Psoas muscle (tissue), 7 donors: ENCODE measurements at regions not wholly inside any gene's neighbourhood (a gene's known extent, or its start where the extent isn't known, plus 50 kb on each side); places are given as distances from the start of the nearest gene placed in this dataset.

Source experiments
- ATAC-seq, 4 donors: fragments of 200-7000 bp; cut with Tn5 transposase; one replicate each; pipeline ENCODE4 v1.9.1; 2020; ENCODE audit warnings: moderate library complexity in 3 of 4, mild to moderate bottlenecking in 2 of 4
- DNase-seq, 2 donors: peaks; one replicate each; pipeline ENCODE4 v3.0.0-alpha.2; 2020
- H3K27ac ChIP-seq: fragments of 200-600 bp; one replicate; pipeline ENCODE4 v1.8.0; 2022
- H3K27me3 ChIP-seq, 3 donors: fragments of 200-600 bp in 1 of 3; one replicate each; pipeline versions ENCODE4 v1.6.1 to v1.8.0; 2013 to 2022; ENCODE audit warnings: low read length in 2 of 3, mild to moderate bottlenecking in 2 of 3, moderate library complexity in 1 of 3; ENCODE audit not compliant: insufficient read depth in 3 of 3
- H3K36me3 ChIP-seq, 2 donors: fragments of 200-600 bp in 1 of 2; one replicate each; pipeline versions ENCODE4 v1.6.1 to v1.8.0; 2013 to 2022; ENCODE audit warnings: low read depth in 1 of 2, mild to moderate bottlenecking in 1 of 2, moderate library complexity in 1 of 2; ENCODE audit not compliant: insufficient read depth in 1 of 2
- H3K4me1 ChIP-seq: fragments of 200-600 bp; one replicate; pipeline ENCODE4 v1.8.0; 2022
- H3K4me3 ChIP-seq: fragments of 200-600 bp; one replicate; pipeline ENCODE4 v1.8.0; 2022; ENCODE audit warnings: mild to moderate bottlenecking
- H3K9me3 ChIP-seq: fragments of 200-600 bp; one replicate; pipeline ENCODE4 v1.8.0; 2022
- WGBS, 3 donors: extraction: QIAGEN DNeasy Blood & Tissue Kit; methylation state at CpG; one replicate each; pipeline versions ENCODE4 v1.1.6 to v1.1.7; 2013; 5-methylcytosine and 5-hydroxymethylcytosine counted together
- intact Hi-C, 2 donors: fragments of 100-400 bp; cut with DNase I; formaldehyde crosslinking; loops; one replicate each; pipeline versions ENCODE4 v1.11.0 to v1.14.2; 2022
- TF ChIP-seq, protein P1 (sequence below): fragments of 200-600 bp; IDR thresholded peaks from one replicate; pipeline ENCODE4 v1.8.0; 2022; ENCODE audit warnings: antibody characterized with exemption
- donor health status: healthy with polysubstance abuse.
- donor health status: DM: no; HTN: no; CAD: no; lungs with moderate emphysema.
- donor health status: Bipolar disorder and iron deficiency.
- donor health status: healthy.
- donor health status: DM: yes; HTN: yes; CAD: no.
- donor health status: DM: no; HTN: no; CAD: no.
- donor health status: DM: yes; HTN: yes; CAD: no.

DNA sequence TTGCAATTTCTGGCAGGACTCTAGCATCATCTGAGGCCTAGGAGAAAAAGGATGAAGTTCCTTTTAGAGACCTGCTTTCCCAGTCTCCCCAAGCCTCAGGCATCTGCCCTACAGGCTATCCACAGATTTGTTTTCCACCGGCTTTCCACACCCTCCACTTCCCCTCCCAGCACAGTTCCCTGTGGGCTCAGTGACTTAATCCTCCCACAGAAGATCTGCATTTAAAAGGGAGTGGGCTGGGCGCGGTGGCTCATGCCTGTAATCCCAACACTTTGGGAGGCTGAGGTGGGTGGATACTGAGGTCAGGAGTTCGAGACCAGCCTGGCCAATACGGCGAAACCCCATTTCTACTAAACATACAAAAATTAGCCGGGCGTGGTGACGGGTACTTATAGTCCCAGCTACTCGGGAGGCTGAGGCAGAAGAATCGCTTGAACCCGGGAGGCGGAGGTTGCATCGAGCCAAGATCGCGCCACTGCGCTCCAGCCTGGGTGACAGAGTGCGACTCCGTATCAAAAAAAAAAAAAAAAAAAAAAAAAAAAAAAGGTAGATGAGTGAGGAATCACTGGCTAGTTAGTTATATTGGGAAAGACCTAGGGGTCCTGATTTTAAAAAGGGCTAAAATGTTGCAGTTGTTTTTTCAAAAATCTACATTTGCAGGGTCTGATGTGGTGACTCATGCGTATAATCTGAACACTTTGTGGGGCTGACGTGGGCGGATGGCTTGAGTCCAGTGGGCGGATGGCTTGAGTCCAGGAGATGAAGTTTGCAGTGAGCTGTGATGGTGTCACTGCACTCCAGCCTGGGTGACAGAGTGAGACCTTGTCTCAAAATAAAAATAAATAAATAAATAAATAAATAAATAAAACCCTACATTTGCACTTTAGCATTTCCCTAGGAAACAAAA lies 119.5 kb downstream of the BAMBI start:
- H3K27ac ChIP-seq = no peak overlapping the region

DNA sequence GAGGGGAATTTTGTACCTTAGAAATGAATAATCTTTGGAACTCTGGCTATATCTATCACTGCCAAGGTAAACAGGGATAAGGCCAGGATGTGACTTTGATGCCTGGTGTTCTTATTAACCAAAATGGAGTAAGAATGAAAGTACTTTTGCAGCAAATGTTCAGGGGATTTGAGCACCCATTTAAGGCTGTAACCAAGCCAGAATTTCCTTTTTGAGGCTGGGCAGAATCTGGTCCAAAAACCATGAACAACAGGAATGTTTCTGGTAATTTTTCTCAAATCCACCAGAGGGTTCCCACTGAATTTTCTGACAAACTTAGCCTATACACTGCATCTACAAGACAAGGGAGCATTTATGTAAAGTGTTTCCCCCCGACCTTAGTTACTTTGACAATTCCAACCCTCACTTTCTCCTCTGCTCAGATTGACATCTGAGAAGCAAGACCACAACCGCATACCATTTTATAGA lies 120.6 kb downstream of the BAMBI start:
- 42 to 49% (median 46%) methylated on average over 2 of the region's 2 CpGs for WGBS, 3 donors
- Histone ChIP-seq H3K9me3 (no peaks in the 10 kb centered on the region), H3K4me1 (no peaks in the 10 kb centered on the region), H3K27ac (no peak overlapping the region), H3K27me3 (no peaks in the 10 kb centered on the region), H3K36me3 (no peaks in the 10 kb centered on the region), H3K4me3 (no peak overlapping the region)
- DNase-seq = no peak
- no peak for ATAC-seq
- TF ChIP-seq, protein P1, sequence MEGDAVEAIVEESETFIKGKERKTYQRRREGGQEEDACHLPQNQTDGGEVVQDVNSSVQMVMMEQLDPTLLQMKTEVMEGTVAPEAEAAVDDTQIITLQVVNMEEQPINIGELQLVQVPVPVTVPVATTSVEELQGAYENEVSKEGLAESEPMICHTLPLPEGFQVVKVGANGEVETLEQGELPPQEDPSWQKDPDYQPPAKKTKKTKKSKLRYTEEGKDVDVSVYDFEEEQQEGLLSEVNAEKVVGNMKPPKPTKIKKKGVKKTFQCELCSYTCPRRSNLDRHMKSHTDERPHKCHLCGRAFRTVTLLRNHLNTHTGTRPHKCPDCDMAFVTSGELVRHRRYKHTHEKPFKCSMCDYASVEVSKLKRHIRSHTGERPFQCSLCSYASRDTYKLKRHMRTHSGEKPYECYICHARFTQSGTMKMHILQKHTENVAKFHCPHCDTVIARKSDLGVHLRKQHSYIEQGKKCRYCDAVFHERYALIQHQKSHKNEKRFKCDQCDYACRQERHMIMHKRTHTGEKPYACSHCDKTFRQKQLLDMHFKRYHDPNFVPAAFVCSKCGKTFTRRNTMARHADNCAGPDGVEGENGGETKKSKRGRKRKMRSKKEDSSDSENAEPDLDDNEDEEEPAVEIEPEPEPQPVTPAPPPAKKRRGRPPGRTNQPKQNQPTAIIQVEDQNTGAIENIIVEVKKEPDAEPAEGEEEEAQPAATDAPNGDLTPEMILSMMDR = no peak
- intact Hi-C loops = no loop called here

More for the DNA sequence above, 119.5 kb downstream of the BAMBI start:
- Histone ChIP-seq H3K9me3 (no peaks in the 10 kb centered on the region), H3K36me3 (no peaks in the 10 kb centered on the region), H3K4me1 (no peaks in the 10 kb centered on the region), H3K4me3 (no peak overlapping the region), H3K27me3 (no peaks in the 10 kb centered on the region)
- DNase-seq = peak; percentile 44 to 59
- WGBS, 3 donors = 81 to 87% (median 84%) methylated on average over 23 of the region's 23 CpGs
- TF ChIP-seq, protein P1 = no peak
- intact Hi-C loops = no loop called here
- ATAC-seq = no peak

DNA sequence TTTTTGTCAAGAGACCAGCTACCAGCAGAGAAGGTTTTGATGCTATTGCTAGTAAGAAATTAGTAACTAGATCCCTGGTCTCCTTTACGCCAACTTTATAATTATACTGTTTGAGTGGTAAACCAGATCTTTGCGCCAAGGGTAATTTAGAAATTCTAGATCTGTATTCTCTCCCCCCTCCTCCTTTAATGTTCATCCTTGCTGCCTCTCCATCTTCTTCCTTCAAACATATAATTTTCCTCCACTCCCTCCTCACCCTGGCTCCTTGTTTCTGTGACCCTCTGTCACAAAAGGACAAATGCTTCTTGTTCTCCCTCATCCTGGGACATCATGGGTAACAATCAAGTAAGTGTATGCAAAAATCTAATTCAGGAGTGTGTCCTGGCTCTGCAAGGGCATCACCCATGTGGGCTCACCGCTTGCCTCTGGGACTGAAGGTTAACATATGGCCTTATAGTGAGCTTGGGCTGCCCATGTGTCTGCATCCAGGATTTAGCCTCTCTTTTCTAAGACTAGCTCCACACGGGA lies 121.2 kb downstream of the BAMBI start:
- TF ChIP-seq, protein P1 = no peak
- WGBS, 3 donors = 90 to 94% (median 91%) methylated on average over 4 of the region's 4 CpGs
- no peak overlapping the region for H3K27ac ChIP-seq
- ATAC-seq (no peak), DNase-seq (no peak)
- H3K4me1 ChIP-seq = no peaks in the 10 kb centered on the region
- H3K9me3 ChIP-seq = no peaks in the 10 kb centered on the region
- no peak overlapping the region for H3K4me3 ChIP-seq
- no peaks in the 10 kb centered on the region for H3K36me3 ChIP-seq
- H3K27me3 ChIP-seq = no peaks in the 10 kb centered on the region
- intact Hi-C loops = no loop called here

DNA sequence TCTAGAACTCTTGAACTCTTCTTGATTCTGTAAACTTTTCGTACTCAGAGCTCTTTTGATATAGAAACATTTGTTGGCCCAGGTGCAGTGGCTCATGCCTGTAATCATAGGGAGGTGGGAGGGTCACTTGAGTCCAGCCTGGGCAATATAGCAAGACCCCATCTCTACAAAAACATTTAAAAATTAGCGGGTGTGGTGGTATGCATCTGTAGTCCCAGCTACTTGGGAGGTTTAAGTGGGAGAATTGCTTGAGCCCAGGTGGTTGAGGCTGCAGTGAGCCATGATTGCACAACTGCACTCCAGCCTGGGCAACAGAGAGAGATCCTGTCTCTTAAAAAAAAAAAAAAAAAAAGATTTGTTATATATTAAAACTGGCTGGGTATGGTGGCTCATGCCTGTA lies 121.6 kb downstream of the BAMBI start:
- intact Hi-C loops = no loop called here
- DNase-seq = no peak
- Histone ChIP-seq H3K9me3 (no peaks in the 10 kb centered on the region), H3K4me1 (no peaks in the 10 kb centered on the region), H3K4me3 (no peak overlapping the region), H3K27ac (no peak overlapping the region), H3K36me3 (no peaks in the 10 kb centered on the region), H3K27me3 (no peaks in the 10 kb centered on the region)
- 95 to 100% (median 96%) methylated on average over 2 of the region's 2 CpGs for WGBS, 3 donors
- TF ChIP-seq, protein P1 = no peak
- no peak for ATAC-seq
